PC-9 (cell line): ENCODE measurements at regions not wholly inside any gene's neighbourhood (a gene's known extent, or its start where the extent isn't known, plus 50 kb on each side); places are given as distances from the start of the nearest gene placed in this dataset.

ENCODE experiments used
- BruUV-seq: library from RNA; stranded (reverse); fragments of 400-500 nt; replicated peaks from 2 replicates; lab custom pipeline; 2021; lab: Mats Ljungman, UMichigan
- CTCF ChIA-PET: fragments of 300-600 bp; sonication (Branson Sonifier 250); formaldehyde crosslinking; loops from one replicate; lab custom pipeline; 2022; ENCODE audit warnings: antibody characterized with exemption; lab: Charles Lee
- POLR2A ChIA-PET: fragments of 300-600 bp; sonication (Branson Sonifier 250); formaldehyde crosslinking; loops from one replicate; lab custom pipeline; 2022; ENCODE audit warnings: antibody characterized with exemption; ENCODE audit not compliant: unreplicated experiment; lab: Charles Lee
- DNase-seq, 2 experiments: peaks; one replicate each; pipeline versions ENCODE4 v3.0.0 to v3.0.0-alpha.2; 2015 to 2022; ENCODE audit warnings: mixed read lengths in 1 of 2
- H2AFZ ChIP-seq: fragments of 200-600 bp; sonication (generic); 2 replicates; pipeline ENCODE4 v1.8.1; 2017; ENCODE audit warnings: antibody characterized with exemption
- H3F3A ChIP-seq: fragments of 200-600 bp; sonication (generic); 2 replicates; pipeline ENCODE4 v1.8.1; 2017; ENCODE audit warnings: antibody characterized with exemption, mild to moderate bottlenecking, low read depth; ENCODE audit not compliant: insufficient read depth
- H3K27ac ChIP-seq: fragments of 200-600 bp; sonication (generic); 2 replicates; pipeline ENCODE4 v1.6.1; 2016; ENCODE audit warnings: mixed run types
- H3K27me3 ChIP-seq: fragments of 200-600 bp; sonication (generic); 2 replicates; pipeline ENCODE4 v1.6.1; 2016; ENCODE audit warnings: low read depth, mixed run types; ENCODE audit not compliant: insufficient read depth
- H3K36me3 ChIP-seq: fragments of 200-600 bp; sonication (generic); 2 replicates; pipeline ENCODE4 v1.6.1; 2016; ENCODE audit warnings: low read depth, mixed run types
- H3K4me1 ChIP-seq: fragments of 200-600 bp; sonication (generic); replicated peaks from 2 replicates; pipeline ENCODE4 v1.6.1; 2016; ENCODE audit warnings: mixed run types; ENCODE audit not compliant: insufficient read depth
- H3K4me2 ChIP-seq: fragments of 200-600 bp; sonication (generic); 2 replicates; pipeline ENCODE4 v1.6.1; 2017; ENCODE audit warnings: mixed run types
- H3K4me3 ChIP-seq: fragments of 200-600 bp; sonication (generic); 2 replicates; pipeline ENCODE4 v1.6.1; 2016; ENCODE audit warnings: mixed run types
- H3K79me2 ChIP-seq: fragments of 200-600 bp; sonication (generic); 2 replicates; pipeline ENCODE4 v1.6.1; 2017; ENCODE audit warnings: low read depth, mixed run types
- H3K9me2 ChIP-seq: fragments of 200-600 bp; sonication (generic); 2 replicates; pipeline ENCODE4 v1.8.1; 2017; ENCODE audit warnings: mild to moderate bottlenecking; ENCODE audit not compliant: insufficient read depth
- H3K9me3 ChIP-seq: fragments of 200-600 bp; sonication (generic); 2 replicates; pipeline ENCODE4 v1.8.1; 2016; ENCODE audit warnings: low read depth; ENCODE audit not compliant: insufficient read depth
- H4K20me1 ChIP-seq: fragments of 200-600 bp; sonication (generic); 2 replicates; pipeline ENCODE4 v1.8.1; 2017; ENCODE audit not compliant: insufficient read depth
- EZH2 ChIP-seq: fragments of 200-600 bp; sonication (generic); IDR thresholded peaks from 2 replicates; pipeline ENCODE4 v1.8.0; 2017; ENCODE audit warnings: antibody characterized with exemption, low read depth
- intact Hi-C: fragments of 100-400 bp; cut with micrococcal nuclease; formaldehyde crosslinking; loops from one replicate; pipeline ENCODE4 v1.10.0; 2022; ENCODE audit not compliant: unreplicated experiment
- TF ChIP-seq, protein P1 (sequence below): fragments of 200-600 bp; sonication (generic); conservative IDR thresholded peaks from 2 replicates; pipeline ENCODE4 v1.6.1; 2017; ENCODE audit warnings: mixed run types, antibody characterized with exemption, mild to moderate bottlenecking, moderate library complexity

DNA sequence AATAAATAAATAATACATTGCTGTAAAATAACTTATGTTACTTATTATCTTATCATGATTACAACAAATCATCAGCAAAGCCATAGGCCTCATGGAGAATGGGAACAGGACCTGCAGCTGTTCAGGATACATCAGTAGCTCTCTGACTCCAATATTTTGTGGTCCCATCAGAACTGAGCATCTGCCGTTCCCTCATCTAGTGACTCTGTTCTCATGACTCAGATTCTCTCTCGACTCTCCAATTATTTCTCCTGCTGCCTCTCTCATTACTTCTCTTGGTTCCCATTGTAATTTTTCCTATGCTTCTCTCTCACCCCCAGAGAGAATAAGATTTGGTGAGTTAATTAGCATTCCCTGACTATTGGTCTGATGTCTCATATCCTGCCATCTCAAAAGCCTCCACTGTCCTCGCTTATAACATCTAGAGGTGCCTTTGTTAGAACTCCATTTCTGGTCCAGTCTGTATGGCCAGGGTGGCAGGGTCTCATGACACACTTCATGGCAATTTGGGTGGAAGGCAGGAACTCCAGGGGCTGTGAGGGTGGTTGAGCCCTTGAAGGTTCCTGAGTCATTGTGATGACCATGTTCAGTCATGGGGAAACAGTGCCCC, 78.0 kb upstream of the TANC1 start:
- H3K27ac ChIP-seq: no peak overlapping the region
- H3K4me3 ChIP-seq: no peak overlapping the region
- no peaks in the 10 kb centered on the region for H3K9me2 ChIP-seq
- H3K4me2 ChIP-seq: no peak overlapping the region
- intact Hi-C loops: no loop called here
- peaks cover 24% of the 10 kb centered on the region for H3K4me1 ChIP-seq
- H3K27me3 ChIP-seq: no peaks in the 10 kb centered on the region
- H3K79me2 ChIP-seq: no peaks in the 10 kb centered on the region
- no peaks in the 10 kb centered on the region for H3K9me3 ChIP-seq
- H2AFZ ChIP-seq: no peak overlapping the region
- no peak for TF ChIP-seq EZH2
- TF ChIP-seq, protein P1, sequence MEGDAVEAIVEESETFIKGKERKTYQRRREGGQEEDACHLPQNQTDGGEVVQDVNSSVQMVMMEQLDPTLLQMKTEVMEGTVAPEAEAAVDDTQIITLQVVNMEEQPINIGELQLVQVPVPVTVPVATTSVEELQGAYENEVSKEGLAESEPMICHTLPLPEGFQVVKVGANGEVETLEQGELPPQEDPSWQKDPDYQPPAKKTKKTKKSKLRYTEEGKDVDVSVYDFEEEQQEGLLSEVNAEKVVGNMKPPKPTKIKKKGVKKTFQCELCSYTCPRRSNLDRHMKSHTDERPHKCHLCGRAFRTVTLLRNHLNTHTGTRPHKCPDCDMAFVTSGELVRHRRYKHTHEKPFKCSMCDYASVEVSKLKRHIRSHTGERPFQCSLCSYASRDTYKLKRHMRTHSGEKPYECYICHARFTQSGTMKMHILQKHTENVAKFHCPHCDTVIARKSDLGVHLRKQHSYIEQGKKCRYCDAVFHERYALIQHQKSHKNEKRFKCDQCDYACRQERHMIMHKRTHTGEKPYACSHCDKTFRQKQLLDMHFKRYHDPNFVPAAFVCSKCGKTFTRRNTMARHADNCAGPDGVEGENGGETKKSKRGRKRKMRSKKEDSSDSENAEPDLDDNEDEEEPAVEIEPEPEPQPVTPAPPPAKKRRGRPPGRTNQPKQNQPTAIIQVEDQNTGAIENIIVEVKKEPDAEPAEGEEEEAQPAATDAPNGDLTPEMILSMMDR: no peak
- peaks cover 5% of the 10 kb centered on the region; the same call in 1 of the 2 replicates for H3F3A ChIP-seq
- H4K20me1 ChIP-seq: no peaks in the 10 kb centered on the region
- no TSS peak for BruUV-seq
- CTCF ChIA-PET: no interaction called here
- H3K36me3 ChIP-seq: no peaks in the 10 kb centered on the region
- no peak for DNase-seq
- POLR2A ChIA-PET: no interaction called here

DNA sequence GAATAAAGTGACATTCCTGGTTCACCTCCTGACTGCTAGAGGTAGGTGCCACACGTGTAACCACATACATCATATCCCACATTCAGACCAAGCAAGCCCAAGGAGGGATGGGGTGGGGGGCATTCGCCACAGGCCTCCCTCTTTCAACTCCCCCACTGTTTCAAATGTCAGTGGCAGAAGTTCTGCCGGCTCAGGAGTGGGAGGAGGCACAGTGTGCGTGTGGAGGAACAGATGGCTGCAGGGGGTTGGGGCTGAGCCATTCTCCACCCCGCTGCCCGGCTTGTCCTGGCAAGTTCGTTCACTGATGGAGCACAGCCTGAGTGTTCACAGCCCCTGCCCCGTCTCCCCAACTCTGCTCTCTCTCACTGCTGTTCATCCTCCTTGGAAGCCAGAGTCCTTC, 75.4 kb upstream of the TANC1 start:
- TF ChIP-seq, protein P1: no peak
- TF ChIP-seq EZH2: no peak
- Histone ChIP-seq H3K9me2 (no peaks in the 10 kb centered on the region), H3K4me2 (no peak overlapping the region), H3K4me3 (no peak overlapping the region), H3K27ac (no peak overlapping the region), H3K79me2 (no peaks in the 10 kb centered on the region), H3K9me3 (no peaks in the 10 kb centered on the region), H4K20me1 (no peaks in the 10 kb centered on the region), H2AFZ (no peak overlapping the region), H3K27me3 (no peaks in the 10 kb centered on the region), H3K36me3 (no peaks in the 10 kb centered on the region), H3F3A (no peaks in the 10 kb centered on the region), H3K4me1 (no peaks in the 10 kb centered on the region)
- POLR2A ChIA-PET: no interaction called here
- DNase-seq: no peak
- CTCF ChIA-PET: no interaction called here
- intact Hi-C loops: no loop called here
- BruUV-seq: no TSS peak

DNA sequence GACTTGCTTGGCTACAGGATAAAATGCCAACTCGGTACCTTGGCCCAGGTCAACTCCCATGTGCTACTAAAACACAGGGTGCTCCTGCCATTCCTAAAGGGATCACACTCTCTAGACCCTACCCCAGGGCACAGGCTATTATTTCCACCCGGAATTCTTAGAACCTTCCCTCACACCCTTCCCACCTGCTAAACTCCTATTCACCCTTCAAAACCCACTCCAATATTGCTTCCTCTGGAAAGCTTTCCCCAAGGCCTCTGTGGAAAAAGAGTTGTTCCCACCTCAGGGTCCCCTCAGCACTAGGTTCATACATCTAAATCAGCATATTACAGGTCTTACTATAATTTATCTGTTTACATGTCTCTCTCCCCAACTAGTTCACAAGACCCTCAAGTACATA, 75.0 kb upstream of the TANC1 start:
- POLR2A ChIA-PET: interaction anchor here (0.7 kb wide), 1 partner anchor 11 kb away, joined by 5 read pairs; no protein-coding TSS in a partner anchor
- intact Hi-C loops: no loop called here
- Histone ChIP-seq H3K9me3 (no peaks in the 10 kb centered on the region), H2AFZ (no peak overlapping the region), H4K20me1 (no peaks in the 10 kb centered on the region), H3K4me3 (no peak overlapping the region), H3K27ac (no peak overlapping the region), H3K27me3 (no peaks in the 10 kb centered on the region), H3K9me2 (no peaks in the 10 kb centered on the region), H3K4me1 (no peaks in the 10 kb centered on the region), H3K4me2 (no peak overlapping the region), H3F3A (no peaks in the 10 kb centered on the region), H3K36me3 (no peaks in the 10 kb centered on the region), H3K79me2 (no peaks in the 10 kb centered on the region)
- no TSS peak for BruUV-seq
- TF ChIP-seq, protein P1: no peak
- no peak for TF ChIP-seq EZH2
- DNase-seq: no peak
- CTCF ChIA-PET: no interaction called here
